ENCODE measurements at regions not wholly inside any gene's neighbourhood (a gene's known extent, or its start where the extent isn't known, plus 50 kb on each side); places are given as distances from the start of the nearest gene placed in this dataset.
"Not testable (repeated sequence)": the region's sequence is repeated elsewhere in the genome, so short reads cannot be mapped to it uniquely, and the experiment has no call there.

GRCh38 chr2:132317026-132317680, 99.5 kb upstream of the GPR39 start:
- H3K4me3 Mint-ChIP-seq; H3K36me3 Mint-ChIP-seq (ENCODE audit: low read depth); CTCF ChIA-PET; POLR2A ChIA-PET; DNase-seq; H3K4me1 Mint-ChIP-seq; H3K27ac Mint-ChIP-seq; H3K9me3 Mint-ChIP-seq; H3K27me3 Mint-ChIP-seq: not testable (repeated sequence)

DNA sequence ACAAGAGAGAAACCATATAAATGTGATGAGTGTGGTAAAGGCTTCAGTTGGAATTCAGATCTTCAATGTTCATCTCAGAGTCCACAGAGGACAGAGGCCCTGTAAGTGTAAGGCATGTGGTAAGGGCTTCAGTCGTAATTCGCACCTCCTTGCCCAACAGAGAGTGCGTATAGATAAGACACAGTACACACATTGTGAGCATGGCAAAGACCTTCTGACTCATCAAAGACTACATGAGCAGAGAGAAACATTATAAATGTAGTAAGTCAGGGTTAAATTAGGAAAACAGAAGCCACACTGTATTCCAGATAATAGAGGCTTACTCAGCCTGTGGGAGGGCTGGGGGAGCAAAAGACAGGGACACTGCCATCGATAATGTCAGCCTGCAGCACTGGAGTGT, 98.1 kb upstream of the GPR39 start:
- H3K4me3 Mint-ChIP-seq; H3K9me3 Mint-ChIP-seq; H3K4me1 Mint-ChIP-seq; DNase-seq; H3K27me3 Mint-ChIP-seq; POLR2A ChIA-PET; CTCF ChIA-PET; H3K36me3 Mint-ChIP-seq (ENCODE audit: low read depth); H3K27ac Mint-ChIP-seq: not testable (repeated sequence)

DNA sequence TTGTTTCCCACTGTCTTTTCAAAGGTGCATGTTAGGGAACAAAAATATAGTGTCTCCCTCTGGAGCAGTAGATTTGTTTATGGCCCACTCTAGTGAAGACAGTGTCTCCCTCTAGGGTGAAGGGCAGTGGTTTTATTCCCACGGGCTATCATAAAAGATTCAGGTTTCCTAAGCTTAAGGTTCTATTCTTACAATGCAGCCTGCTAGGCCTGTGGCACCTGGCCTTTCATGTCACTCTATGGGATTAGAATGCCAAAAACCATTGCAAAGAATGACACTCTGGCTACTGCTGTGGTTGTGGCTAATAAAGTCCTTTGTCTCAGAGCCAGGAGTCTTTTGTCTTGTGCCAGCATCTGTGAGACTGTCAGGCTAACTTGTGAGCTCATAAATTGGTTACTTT, 92.6 kb upstream of the GPR39 start:
- CTCF ChIA-PET; H3K4me1 Mint-ChIP-seq; POLR2A ChIA-PET; H3K27ac Mint-ChIP-seq; H3K36me3 Mint-ChIP-seq (ENCODE audit: low read depth); H3K27me3 Mint-ChIP-seq; H3K4me3 Mint-ChIP-seq; DNase-seq; H3K9me3 Mint-ChIP-seq: not testable (repeated sequence)

DNA sequence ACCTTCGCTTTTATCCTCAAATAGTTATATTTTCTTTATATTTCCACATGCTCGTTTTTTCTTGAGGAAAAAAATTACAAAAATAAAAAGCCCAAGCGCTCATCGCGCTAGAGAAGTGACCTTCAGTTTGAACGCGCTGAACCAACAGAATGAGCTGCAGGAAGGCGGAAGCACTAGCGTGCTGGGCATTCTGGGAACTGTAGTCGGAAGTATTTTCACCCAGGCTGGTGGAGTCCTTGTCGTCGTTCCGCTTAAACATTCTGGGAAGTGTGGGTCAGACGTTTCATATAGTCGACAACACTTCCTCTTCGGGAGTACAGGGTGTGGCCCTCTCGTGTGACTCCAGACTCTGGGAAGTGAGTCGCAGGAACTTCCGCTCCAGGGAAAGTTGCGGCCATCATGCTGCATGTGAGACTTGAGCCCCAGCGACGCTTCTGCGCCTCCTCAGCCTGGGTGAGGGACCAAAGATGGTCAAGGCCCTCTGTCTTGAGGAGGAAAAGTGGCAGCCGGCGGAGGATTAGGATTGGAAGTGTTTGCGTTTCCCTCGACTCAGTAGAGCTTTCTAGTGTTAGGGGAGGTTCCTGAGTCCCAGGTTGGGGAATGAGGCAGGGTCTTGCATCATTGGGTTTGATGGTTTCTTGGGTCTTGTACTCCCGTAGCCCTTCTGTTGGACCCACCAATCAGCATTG, 84.1 kb upstream of the GPR39 start:
- H3K4me3 Mint-ChIP-seq; H3K9me3 Mint-ChIP-seq; DNase-seq; CTCF ChIA-PET; H3K36me3 Mint-ChIP-seq (ENCODE audit: low read depth); POLR2A ChIA-PET; H3K27me3 Mint-ChIP-seq; H3K27ac Mint-ChIP-seq; H3K4me1 Mint-ChIP-seq: not testable (repeated sequence)

DNA sequence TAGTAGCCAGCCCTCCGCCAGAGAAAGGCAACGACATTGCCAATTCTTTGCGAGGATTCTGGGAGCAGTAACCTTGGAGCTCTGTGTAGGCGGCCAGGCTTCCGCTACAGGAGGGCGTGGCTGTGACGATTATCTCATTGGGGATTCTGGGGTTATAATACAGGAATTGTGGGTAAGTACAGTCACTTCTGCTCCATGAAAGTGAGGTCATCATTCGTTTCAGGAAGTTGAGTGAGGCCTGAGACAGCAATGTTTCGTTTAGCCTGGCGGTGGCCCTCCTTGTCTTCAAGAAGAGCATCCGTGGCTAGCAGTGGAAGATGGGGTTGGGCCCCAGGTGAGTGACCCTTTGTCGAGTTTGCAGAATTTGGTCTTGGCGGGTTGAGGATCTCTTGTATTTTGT, 79.5 kb upstream of the GPR39 start:
- H3K4me1 Mint-ChIP-seq; DNase-seq; H3K36me3 Mint-ChIP-seq (ENCODE audit: low read depth); CTCF ChIA-PET; H3K27ac Mint-ChIP-seq; H3K4me3 Mint-ChIP-seq; H3K9me3 Mint-ChIP-seq; H3K27me3 Mint-ChIP-seq; POLR2A ChIA-PET: not testable (repeated sequence)

GRCh38 chr2:132337844-132338243, 78.8 kb upstream of the GPR39 start:
- POLR2A ChIA-PET; H3K9me3 Mint-ChIP-seq; H3K27me3 Mint-ChIP-seq; H3K4me3 Mint-ChIP-seq; H3K27ac Mint-ChIP-seq; DNase-seq; H3K4me1 Mint-ChIP-seq; CTCF ChIA-PET; H3K36me3 Mint-ChIP-seq (ENCODE audit: low read depth): not testable (repeated sequence)

DNA sequence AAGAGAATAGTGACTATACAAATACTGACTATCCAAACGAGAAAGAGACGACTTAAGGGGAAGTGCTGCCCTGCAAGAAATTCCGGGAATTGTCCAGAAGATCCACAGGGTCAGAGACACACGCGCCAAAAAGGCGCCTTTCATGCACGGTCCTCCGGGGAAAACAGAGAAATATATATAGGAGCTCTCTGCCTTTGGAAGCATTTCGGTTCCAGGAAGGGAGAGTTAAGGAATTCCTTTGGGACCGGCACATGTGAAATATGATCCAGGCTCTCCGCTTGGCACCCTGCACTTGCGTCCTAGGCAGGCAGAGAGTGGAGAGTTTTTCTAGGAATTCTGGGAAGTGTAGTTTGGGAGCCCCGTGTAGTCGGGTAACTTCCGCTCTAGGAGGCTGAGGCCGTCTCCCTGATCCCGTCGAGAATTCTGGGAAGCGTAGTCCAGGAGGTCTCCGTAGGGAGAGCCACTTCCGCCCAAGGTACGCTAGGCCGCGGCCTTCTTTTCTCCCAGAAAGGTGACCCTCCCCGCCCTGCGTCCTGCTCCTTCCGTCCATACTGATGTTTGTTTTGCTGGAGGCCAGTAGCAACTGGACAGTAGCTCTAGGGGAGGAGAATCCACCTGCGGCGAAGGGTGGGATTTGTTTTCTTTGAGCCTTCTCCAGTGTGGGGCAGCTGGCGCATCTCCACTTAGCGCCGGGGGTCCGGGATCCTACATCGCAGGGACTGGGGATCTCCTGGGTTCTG, 69.4 kb upstream of the GPR39 start:
- POLR2A ChIA-PET; H3K4me1 Mint-ChIP-seq; CTCF ChIA-PET; H3K36me3 Mint-ChIP-seq (ENCODE audit: low read depth); DNase-seq; H3K9me3 Mint-ChIP-seq; H3K27ac Mint-ChIP-seq; H3K4me3 Mint-ChIP-seq: not testable (repeated sequence)
- peaks cover 32% of the 10 kb centered on the region for H3K27me3 Mint-ChIP-seq

- peaks cover 37% of the 10 kb centered on the region for H3K27me3 Mint-ChIP-seq
- H3K27ac Mint-ChIP-seq; CTCF ChIA-PET; H3K36me3 Mint-ChIP-seq (ENCODE audit: low read depth); H3K9me3 Mint-ChIP-seq; H3K4me3 Mint-ChIP-seq; POLR2A ChIA-PET; H3K4me1 Mint-ChIP-seq: not testable (repeated sequence)
- peak; percentile 7 for DNase-seq
These were observed 67.4 kb upstream of the GPR39 start for GRCh38 chr2:132349092-132349687.

GRCh38 chr2:132351668-132352067, 64.9 kb upstream of the GPR39 start:
- H3K4me1 Mint-ChIP-seq: not testable (repeated sequence)

GRCh38 chr2:132352481-132353001, 64.1 kb upstream of the GPR39 start:
- H3K4me3 Mint-ChIP-seq; H3K4me1 Mint-ChIP-seq; POLR2A ChIA-PET; H3K27ac Mint-ChIP-seq; H3K9me3 Mint-ChIP-seq; CTCF ChIA-PET; H3K36me3 Mint-ChIP-seq (ENCODE audit: low read depth); DNase-seq: not testable (repeated sequence)
- H3K27me3 Mint-ChIP-seq: peaks cover 39% of the 10 kb centered on the region

More at GRCh38 chr2:132351668-132352067, 64.9 kb upstream of the GPR39 start:
- H3K27ac Mint-ChIP-seq; CTCF ChIA-PET; POLR2A ChIA-PET; H3K36me3 Mint-ChIP-seq (ENCODE audit: low read depth); H3K4me3 Mint-ChIP-seq; H3K9me3 Mint-ChIP-seq; DNase-seq: not testable (repeated sequence)
- H3K27me3 Mint-ChIP-seq: peaks cover 41% of the 10 kb centered on the region

GRCh38 chr2:132353380-132353779, 63.2 kb upstream of the GPR39 start:
- H3K9me3 Mint-ChIP-seq; H3K4me1 Mint-ChIP-seq; CTCF ChIA-PET; H3K36me3 Mint-ChIP-seq (ENCODE audit: low read depth); H3K4me3 Mint-ChIP-seq; POLR2A ChIA-PET; H3K27ac Mint-ChIP-seq; DNase-seq: not testable (repeated sequence)
- H3K27me3 Mint-ChIP-seq: peaks cover 39% of the 10 kb centered on the region

DNA sequence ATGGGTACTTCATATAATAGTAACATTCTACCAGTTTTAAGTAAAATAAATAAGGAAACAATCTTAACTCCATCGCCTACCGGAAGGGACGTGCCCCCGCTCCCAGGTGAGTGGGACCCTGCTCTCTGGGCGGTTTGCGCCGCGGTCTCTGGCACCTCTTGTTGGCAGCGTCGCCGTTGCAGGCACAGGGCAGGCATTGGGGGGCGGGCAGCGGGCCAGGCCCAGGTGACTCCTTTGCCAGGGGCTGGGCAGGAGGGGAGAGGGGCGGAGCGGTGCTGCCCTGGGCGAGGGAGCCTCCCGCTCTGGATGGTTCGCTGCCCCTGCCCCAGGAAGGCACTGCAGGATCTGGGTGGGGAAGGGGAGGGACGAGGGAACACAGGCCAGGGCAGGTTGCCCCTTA, 55.6 kb upstream of the GPR39 start:
- H3K27me3 Mint-ChIP-seq; H3K36me3 Mint-ChIP-seq (ENCODE audit: low read depth); H3K4me1 Mint-ChIP-seq; POLR2A ChIA-PET; DNase-seq; CTCF ChIA-PET; H3K27ac Mint-ChIP-seq; H3K4me3 Mint-ChIP-seq: not testable (repeated sequence)
- H3K9me3 Mint-ChIP-seq: peaks cover 18% of the 10 kb centered on the region

GRCh38 chr2:132361498-132361897, 55.1 kb upstream of the GPR39 start:
- H3K27me3 Mint-ChIP-seq; H3K36me3 Mint-ChIP-seq (ENCODE audit: low read depth); H3K4me1 Mint-ChIP-seq; CTCF ChIA-PET; POLR2A ChIA-PET; H3K27ac Mint-ChIP-seq; DNase-seq; H3K4me3 Mint-ChIP-seq: not testable (repeated sequence)
- peaks cover 19% of the 10 kb centered on the region for H3K9me3 Mint-ChIP-seq
